Endothelial cell of umbilical vein (primary cell): ENCODE measurements at regions not wholly inside any gene's neighbourhood (a gene's known extent, or its start where the extent isn't known, plus 50 kb on each side); places are given as distances from the start of the nearest gene placed in this dataset.

Experiments
- BruUV-seq: library from RNA; stranded (reverse); fragments of 400-500 nt; replicated peaks from 2 replicates; lab custom pipeline; 2021; lab: Mats Ljungman, UMichigan
- CTCF ChIA-PET: fragments of 300-600, 350-600 bp; sonication (Branson Sonifier 250); formaldehyde crosslinking; loops from one replicate; lab custom pipeline; 2021; ENCODE audit warnings: antibody characterized with exemption, inconsistent platforms; lab: Charles Lee
- POLR2A ChIA-PET: fragments of 300-600, 350-600 bp; sonication (Branson Sonifier 250); formaldehyde crosslinking; loops from one replicate; lab custom pipeline; 2021; ENCODE audit warnings: antibody characterized with exemption, inconsistent platforms; lab: Charles Lee
- DNase-seq: peaks from one replicate; pipeline ENCODE4 v3.0.0-alpha.2; 2011; ENCODE audit warnings: low read depth, low spot score
- FAIRE-seq: peaks from 2 replicates; lab custom pipeline; 2011; peaks lifted over from hg19 to GRCh38; lab: Jason Lieb, UNC
- H2AFZ ChIP-seq: 2 replicates; pipeline ENCODE4 v1.6.0; 2012; ENCODE audit warnings: low read depth, low read length, control low read depth, inconsistent platforms
- H3K27ac ChIP-seq: 2 replicates; pipeline ENCODE4 v1.5.1; 2011; ENCODE audit warnings: low read depth, mild to moderate bottlenecking, control low read depth, low read length, moderate library complexity; ENCODE audit not compliant: insufficient read depth
- H3K27me3 ChIP-seq, 2 experiments: 2 replicates each; pipeline versions ENCODE4 v1.6.0 to v1.6.1; 2011; ENCODE audit warnings: low read length in 2 of 2, mixed read lengths in 1 of 2; ENCODE audit not compliant: control insufficient read depth in 2 of 2, insufficient read depth in 2 of 2
- H3K36me3 ChIP-seq, 2 experiments: 2 replicates in 1 of 2; 3 replicates in 1 of 2; pipeline ENCODE4 v1.5.1; 2011; ENCODE audit warnings: low read length in 2 of 2, mild to moderate bottlenecking in 1 of 2, moderate library complexity in 1 of 2; ENCODE audit not compliant: control insufficient read depth in 2 of 2, insufficient read depth in 2 of 2; ENCODE audit errors: extremely low read depth in 1 of 2
- H3K4me1 ChIP-seq: 3 replicates; pipeline ENCODE4 v1.5.1; 2011; ENCODE audit warnings: mild to moderate bottlenecking, low read length; ENCODE audit not compliant: control insufficient read depth, insufficient read depth; ENCODE audit errors: extremely low read depth
- H3K4me2 ChIP-seq: 2 replicates; pipeline ENCODE4 v1.6.1; 2011; ENCODE audit warnings: low read length, control low read depth, mixed read lengths; ENCODE audit not compliant: insufficient read depth
- H3K4me3 ChIP-seq, 3 experiments: fragments of 200-600 bp in 1 of 3; sonication (generic), shearing (Covaris generic) in 1 of 3; replicated peaks in 1 of 3; 2 replicates each; pipeline ENCODE4 v1.5.1; 2011 to 2016; ENCODE audit warnings: control low read depth in 3 of 3, low read length in 3 of 3, mild to moderate bottlenecking in 2 of 3, inconsistent platforms in 1 of 3, low read depth in 1 of 3, moderate library complexity in 1 of 3; ENCODE audit not compliant: insufficient read depth in 1 of 3
- H3K79me2 ChIP-seq: 2 replicates; pipeline ENCODE4 v1.6.0; 2012; ENCODE audit warnings: low read length, inconsistent platforms; ENCODE audit not compliant: control insufficient read depth, insufficient read depth
- H3K9ac ChIP-seq: replicated peaks from 2 replicates; pipeline ENCODE3; 2011; ENCODE audit warnings: low read length, control low read depth; ENCODE audit not compliant: insufficient read depth; ENCODE audit errors: extremely low read depth
- H3K9me1 ChIP-seq: replicated peaks from 3 replicates; pipeline ENCODE4 v1.6.0; 2011; ENCODE audit warnings: mild to moderate bottlenecking, low read length; ENCODE audit not compliant: control insufficient read depth, insufficient read depth; ENCODE audit errors: extremely low read depth
- H3K9me3 ChIP-seq: replicated peaks from 2 replicates; pipeline ENCODE4 v1.5.1; 2012; ENCODE audit warnings: low read length, inconsistent platforms; ENCODE audit not compliant: control insufficient read depth, insufficient read depth
- H4K20me1 ChIP-seq: replicated peaks from 2 replicates; pipeline ENCODE3; 2011; ENCODE audit warnings: mild to moderate bottlenecking, low read length; ENCODE audit not compliant: control insufficient read depth, insufficient read depth; ENCODE audit errors: extremely low read depth
- CTCF ChIP-seq, 2 donors: IDR thresholded peaks; 1 replicate in 1 of 2; 2 replicates in 1 of 2; pipeline ENCODE4 v1.5.1; 2011; ENCODE audit warnings: low read length in 2 of 2, mild to moderate bottlenecking in 2 of 2, moderate library complexity in 2 of 2, control low read depth in 1 of 2, inconsistent platforms in 1 of 2, low read depth in 1 of 2; ENCODE audit not compliant: insufficient read depth in 1 of 2; ENCODE audit errors: extremely low read depth in 1 of 2
- EZH2 ChIP-seq: IDR thresholded peaks from 2 replicates; pipeline ENCODE4 v1.6.1; 2012; ENCODE audit warnings: borderline replicate concordance, low read depth, mild to moderate bottlenecking, moderate library complexity, low read length, inconsistent platforms; ENCODE audit not compliant: severe bottlenecking
- FOS ChIP-seq: IDR thresholded peaks from 2 replicates; pipeline ENCODE4 v1.6.1; 2011; ENCODE audit warnings: mild to moderate bottlenecking, low read length, moderate library complexity, borderline replicate concordance; ENCODE audit not compliant: insufficient read depth
- GATA2 ChIP-seq: IDR thresholded peaks from 2 replicates; pipeline ENCODE4 v1.7.0; 2011; ENCODE audit warnings: low read depth, mild to moderate bottlenecking, moderate library complexity, mixed read lengths, low read length; ENCODE audit not compliant: insufficient read length, insufficient read depth
- JUN ChIP-seq: IDR thresholded peaks from 2 replicates; pipeline ENCODE4 v1.6.1; 2011; ENCODE audit warnings: borderline replicate concordance, low read depth; ENCODE audit not compliant: insufficient read length, insufficient read depth
- MAX ChIP-seq: IDR thresholded peaks from 2 replicates; pipeline ENCODE4 v1.6.1; 2011; ENCODE audit not compliant: insufficient read depth, insufficient read length
- MYC ChIP-seq: IDR thresholded peaks from one replicate; pipeline ENCODE4 v1.6.1; 2011; ENCODE audit warnings: mild to moderate bottlenecking, low read depth, low read length
- POLR2A ChIP-seq: IDR thresholded peaks from 2 replicates; pipeline ENCODE4 v1.6.1; 2012; ENCODE audit warnings: low read depth, mild to moderate bottlenecking, control low read depth, low read length
- POLR2AphosphoS5 ChIP-seq: IDR thresholded peaks from 2 replicates; pipeline ENCODE4 v1.6.1; 2012; ENCODE audit warnings: low read depth, mild to moderate bottlenecking, control low read depth, low read length, moderate library complexity; ENCODE audit not compliant: insufficient read depth
- dilution Hi-C: fragments of 300-500 bp; cut with MboI; formaldehyde crosslinking; loops from one replicate; pipeline ENCODE4 v1.15.0; 2019; ENCODE audit warnings: low sequenced_read_pairs; ENCODE audit not compliant: extremely low pct_ligation_motif_present
- intact Hi-C: fragments of 100-400 bp; cut with micrococcal nuclease; formaldehyde crosslinking; loops from one replicate; pipeline ENCODE4 v1.10.0; 2022

GRCh38 chr13:33615436-33615835 is 202.5 kb upstream of the RFC3 start:
- CTCF ChIA-PET: no interaction called here
- dilution Hi-C loops: no loop called here
- no peak for FAIRE-seq
- Histone ChIP-seq H3K9ac (no peak overlapping the region), H4K20me1 (no peaks in the 10 kb centered on the region), H2AFZ (no peak overlapping the region), H3K79me2 (no peaks in the 10 kb centered on the region), H3K36me3 (no peaks in the 10 kb centered on the region), H3K27me3 (peaks cover 0 to 3% of the 10 kb centered on the region in 2 experiments), H3K4me3 (no peak overlapping the region), H3K4me2 (no peak overlapping the region), H3K9me3 (no peaks in the 10 kb centered on the region), H3K9me1 (no peaks in the 10 kb centered on the region), H3K4me1 (peaks cover 11% of the 10 kb centered on the region), H3K27ac (no peak overlapping the region)
- POLR2A ChIA-PET: no interaction called here
- no peak for DNase-seq
- BruUV-seq: no TSS peak
- no peak for TF ChIP-seq MYC
- TF ChIP-seq FOS: no peak
- TF ChIP-seq CTCF (IDR thresholded peaks at IDR 0.05; ENCODE audit: extremely low read depth in 1 of 2, insufficient read depth in 1 of 2, low read depth in 1 of 2, low read length in 2 of 2): no peak
- TF ChIP-seq POLR2A: no peak
- TF ChIP-seq EZH2: no peak
- no peak for TF ChIP-seq JUN
- TF ChIP-seq POLR2AphosphoS5: no peak
- no peak for TF ChIP-seq MAX
- no peak for TF ChIP-seq GATA2
- intact Hi-C loops: no loop called here
